WI38 (cell line): ENCODE measurements at regions not wholly inside any gene's neighbourhood (a gene's known extent, or its start where the extent isn't known, plus 50 kb on each side); places are given as distances from the start of the nearest gene placed in this dataset.

Experiments used
- H3K4me3 ChIP-seq: 2 replicates; pipeline ENCODE4 v1.5.1; 2011; ENCODE audit warnings: low read depth, mild to moderate bottlenecking, control low read depth, low read length
- TF ChIP-seq, protein P1 (sequence below): IDR thresholded peaks from 2 replicates; pipeline ENCODE4 v1.5.1; 2012; ENCODE audit warnings: low read depth, mild to moderate bottlenecking, control low read depth, low read length

GRCh38 chr4:25489253-25489797 is 112.3 kb downstream of the ANAPC4 start:
- no peak overlapping the region for H3K4me3 ChIP-seq
- TF ChIP-seq, protein P1, sequence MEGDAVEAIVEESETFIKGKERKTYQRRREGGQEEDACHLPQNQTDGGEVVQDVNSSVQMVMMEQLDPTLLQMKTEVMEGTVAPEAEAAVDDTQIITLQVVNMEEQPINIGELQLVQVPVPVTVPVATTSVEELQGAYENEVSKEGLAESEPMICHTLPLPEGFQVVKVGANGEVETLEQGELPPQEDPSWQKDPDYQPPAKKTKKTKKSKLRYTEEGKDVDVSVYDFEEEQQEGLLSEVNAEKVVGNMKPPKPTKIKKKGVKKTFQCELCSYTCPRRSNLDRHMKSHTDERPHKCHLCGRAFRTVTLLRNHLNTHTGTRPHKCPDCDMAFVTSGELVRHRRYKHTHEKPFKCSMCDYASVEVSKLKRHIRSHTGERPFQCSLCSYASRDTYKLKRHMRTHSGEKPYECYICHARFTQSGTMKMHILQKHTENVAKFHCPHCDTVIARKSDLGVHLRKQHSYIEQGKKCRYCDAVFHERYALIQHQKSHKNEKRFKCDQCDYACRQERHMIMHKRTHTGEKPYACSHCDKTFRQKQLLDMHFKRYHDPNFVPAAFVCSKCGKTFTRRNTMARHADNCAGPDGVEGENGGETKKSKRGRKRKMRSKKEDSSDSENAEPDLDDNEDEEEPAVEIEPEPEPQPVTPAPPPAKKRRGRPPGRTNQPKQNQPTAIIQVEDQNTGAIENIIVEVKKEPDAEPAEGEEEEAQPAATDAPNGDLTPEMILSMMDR = no peak

DNA sequence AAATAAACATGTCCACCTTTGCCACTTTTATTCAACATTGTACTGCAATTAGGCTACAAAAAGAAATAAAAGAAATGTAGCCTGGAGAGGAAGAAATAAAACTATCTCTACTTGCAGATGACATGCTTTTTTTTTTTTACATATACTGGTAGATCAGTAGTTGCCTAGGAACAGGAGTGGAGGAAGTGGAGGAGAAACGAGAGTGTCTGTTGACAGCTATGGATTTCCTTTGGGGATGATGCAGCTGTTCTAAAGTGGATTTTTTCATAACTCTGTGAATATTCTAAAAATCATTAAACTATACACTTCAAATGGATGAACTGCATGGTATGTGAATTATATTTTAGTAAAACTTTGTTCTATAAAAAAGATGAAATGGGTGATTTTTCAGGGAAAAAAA is 116.4 kb downstream of the ANAPC4 start:
- no peak overlapping the region for H3K4me3 ChIP-seq
- TF ChIP-seq, protein P1 = no peak

DNA sequence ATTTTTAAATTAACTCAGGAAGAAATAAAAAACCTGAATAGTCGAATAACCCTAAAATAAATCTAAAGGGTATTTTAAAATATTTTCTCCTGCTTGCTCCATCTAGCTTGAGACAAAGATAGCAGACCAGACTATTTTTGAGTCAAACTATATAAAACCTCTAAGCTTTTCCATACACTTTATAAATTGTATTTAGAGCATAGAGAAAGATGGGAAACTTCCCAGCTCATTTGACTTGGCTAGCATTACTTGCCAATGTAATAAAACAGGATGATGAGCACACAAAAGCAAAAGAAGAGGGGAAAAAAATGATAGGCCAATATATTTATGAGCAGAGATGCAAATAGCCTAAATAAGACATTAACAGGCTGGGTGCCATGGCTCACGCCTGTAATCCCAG is 117.1 kb downstream of the ANAPC4 start:
- no peak overlapping the region for H3K4me3 ChIP-seq
- TF ChIP-seq, protein P1 = no peak

- H3K4me3 ChIP-seq = no peak overlapping the region
- TF ChIP-seq, protein P1 = no peak
Observed at GRCh38 chr4:25500626-25501316, 123.7 kb downstream of the ANAPC4 start.

- TF ChIP-seq, protein P1 = no peak
- H3K4me3 ChIP-seq = no peak overlapping the region
Observed at GRCh38 chr4:25502115-25502514, 125.1 kb downstream of the ANAPC4 start.

GRCh38 chr4:25503779-25504178 is 126.7 kb downstream of the ANAPC4 start:
- no peak overlapping the region for H3K4me3 ChIP-seq
- TF ChIP-seq, protein P1 = no peak

GRCh38 chr4:25504932-25505636 is 128.0 kb downstream of the ANAPC4 start:
- no peak overlapping the region for H3K4me3 ChIP-seq
- TF ChIP-seq, protein P1 = no peak
